ENCODE measurements at regions not wholly inside any gene's neighbourhood (a gene's known extent, or its start where the extent isn't known, plus 50 kb on each side); places are given as distances from the start of the nearest gene placed in this dataset.
A peak's percentile ranks its signal among the peaks of the same experiment; 100 is the strongest.
"Not testable (repeated sequence)": the region's sequence is repeated elsewhere in the genome, so short reads cannot be mapped to it uniquely, and the experiment has no call there.

DNA sequence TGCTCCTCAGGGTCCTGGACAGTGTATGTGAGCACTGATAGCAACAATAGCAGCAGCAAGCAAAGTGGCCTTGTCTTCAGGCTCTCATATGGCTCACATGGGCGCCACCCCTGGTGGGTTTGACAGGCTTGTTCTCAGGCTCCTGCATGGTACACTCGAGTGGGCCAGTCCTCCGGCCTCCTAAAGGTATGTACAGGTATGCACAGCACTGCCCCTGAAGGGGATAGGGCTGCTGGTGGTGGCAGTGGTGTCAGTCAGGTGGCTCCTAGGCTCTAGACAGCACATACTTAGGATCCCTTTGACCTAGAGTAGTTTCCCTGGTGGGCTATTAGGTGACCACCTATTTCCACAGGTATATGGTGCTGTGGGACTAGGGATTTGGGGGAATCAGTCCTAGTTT is 79.8 kb downstream of the LGALS9B start:
- not testable (repeated sequence) for DNase-seq (ENCODE audit: low spot score)

DNA sequence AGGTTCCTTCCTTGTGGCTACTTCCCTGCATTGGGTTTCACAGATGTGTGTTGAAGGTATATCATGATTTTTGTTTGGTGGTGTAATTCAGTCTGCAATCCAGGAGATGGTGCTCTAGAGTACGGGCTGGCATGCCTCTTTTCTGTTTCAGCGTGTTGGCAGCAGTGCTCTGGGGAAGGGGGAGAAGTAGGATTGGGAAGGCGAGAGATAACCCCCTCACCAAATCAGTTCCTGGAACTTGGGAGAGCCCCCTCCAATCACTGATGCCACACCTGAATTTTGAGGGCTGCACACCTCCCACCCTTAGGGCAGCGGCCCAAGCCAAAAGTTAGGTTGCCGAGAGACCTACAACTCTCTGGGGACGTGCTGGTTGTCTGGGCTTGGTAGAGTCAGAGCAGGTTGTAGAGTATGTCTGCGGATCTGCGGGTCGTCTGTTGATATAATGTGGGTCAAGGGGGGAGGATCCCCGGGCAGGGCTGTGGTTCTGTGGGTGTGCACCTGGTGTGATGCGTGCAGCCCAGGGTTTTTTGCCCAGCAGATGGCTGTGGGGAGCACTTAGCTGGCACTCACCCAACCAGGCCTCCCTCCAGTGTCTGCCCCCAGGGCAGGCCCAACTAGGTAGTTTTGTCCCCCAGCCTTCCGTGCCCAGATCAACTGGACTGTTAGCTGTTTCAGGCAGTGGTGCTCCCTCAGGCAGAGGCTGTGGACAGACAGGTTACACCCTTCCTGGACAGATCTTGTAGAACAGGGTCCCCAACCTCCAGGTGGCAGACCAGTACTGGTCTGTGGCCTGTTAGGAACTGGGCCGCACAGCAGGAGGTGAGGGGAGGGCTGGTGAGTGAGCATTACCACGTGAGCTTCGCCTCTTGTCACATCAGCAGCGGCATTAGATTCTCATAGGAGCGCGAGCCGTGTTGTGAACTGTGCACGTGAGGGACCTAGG is 85.7 kb downstream of the LGALS9B start:
- peak; percentile 59 for DNase-seq (ENCODE audit: low spot score)

DNA sequence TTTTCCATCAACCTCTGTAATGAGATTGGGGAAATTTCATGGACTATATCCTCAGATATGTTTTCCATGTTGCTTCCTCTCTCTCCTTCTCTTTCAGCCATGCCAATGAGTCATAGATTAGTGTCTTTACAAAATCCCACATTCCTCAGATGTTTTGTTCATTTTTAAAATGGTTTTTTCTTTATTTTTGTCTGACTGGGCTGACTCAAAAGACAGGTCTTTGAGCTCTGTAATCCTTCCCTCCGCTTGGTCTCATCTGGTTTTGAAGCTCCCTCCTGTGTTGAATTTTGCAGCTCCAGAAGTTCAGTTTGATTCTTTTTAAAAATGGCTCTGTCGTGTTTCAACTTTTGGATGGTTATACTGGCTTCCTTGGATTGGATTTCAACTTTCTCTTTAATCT is 86.7 kb downstream of the LGALS9B start:
- DNase-seq (ENCODE audit: low spot score), result not testable (repeated sequence)

DNA sequence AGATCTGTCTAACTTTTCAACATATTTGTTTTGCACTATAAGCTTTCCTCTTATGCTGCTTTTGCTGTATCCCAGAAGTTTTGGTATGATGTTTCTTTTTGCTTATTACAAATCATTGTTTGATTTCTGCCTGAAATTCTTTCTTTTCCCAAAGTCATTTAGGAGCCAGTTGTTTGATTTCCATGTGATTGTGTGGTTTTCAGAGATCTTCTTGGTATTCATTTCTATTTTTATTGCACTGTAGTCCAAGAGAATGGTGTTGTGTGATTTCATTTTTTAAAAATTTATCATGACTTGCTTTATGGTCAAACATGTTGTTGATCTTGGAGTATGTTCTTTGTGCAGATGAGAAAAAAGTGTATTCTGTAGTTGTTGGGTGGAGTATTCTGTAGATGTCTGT is 88.1 kb downstream of the LGALS9B start:
- not testable (repeated sequence) for DNase-seq (ENCODE audit: low spot score)

DNA sequence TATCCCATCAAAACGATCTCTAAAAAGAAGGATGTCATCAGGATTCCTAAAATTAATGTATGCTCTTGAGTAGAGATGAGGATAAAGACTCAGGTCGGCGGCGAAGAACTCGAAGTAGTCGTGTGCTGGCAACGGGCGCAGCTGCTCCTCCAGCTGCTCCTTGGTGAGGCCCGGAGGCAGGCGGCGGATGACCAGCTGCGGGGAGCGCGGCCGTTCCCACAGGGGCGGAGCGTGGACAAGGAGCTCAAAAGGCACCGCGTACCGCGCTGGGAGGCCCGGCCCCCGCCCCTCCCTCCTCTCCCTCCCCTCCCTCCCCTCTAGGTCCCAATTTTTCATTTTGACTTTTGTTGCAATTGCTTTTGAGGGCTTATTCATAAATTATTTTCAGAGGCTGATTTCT is 90.7 kb downstream of the LGALS9B start:
- DNase-seq (ENCODE audit: low spot score), result not testable (repeated sequence)

DNA sequence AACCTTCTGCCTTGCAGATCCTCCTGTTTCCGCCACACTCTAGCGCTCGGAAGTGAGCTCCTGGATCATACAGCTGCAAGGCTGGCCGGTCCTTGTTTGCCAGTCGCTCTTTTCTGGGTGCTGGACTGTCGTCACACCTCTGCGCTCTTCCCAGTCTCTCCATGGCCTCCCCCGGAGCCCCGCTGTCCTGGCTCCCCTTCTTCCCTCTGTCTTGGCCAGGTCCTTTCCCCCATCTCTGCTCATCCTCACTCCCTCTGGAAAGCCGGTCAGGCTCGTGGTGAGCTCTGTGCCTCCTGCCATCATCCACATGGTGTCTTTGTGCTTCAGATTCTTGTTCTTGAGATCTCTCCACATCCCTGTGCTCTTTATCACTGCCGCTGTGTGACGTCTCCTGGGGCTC is 91.6 kb downstream of the LGALS9B start:
- not testable (repeated sequence) for DNase-seq (ENCODE audit: low spot score)

All from NAMALWA (cell line).